Neural progenitor cell (in vitro differentiated cells): ENCODE measurements at regions not wholly inside any gene's neighbourhood (a gene's known extent, or its start where the extent isn't known, plus 50 kb on each side); places are given as distances from the start of the nearest gene placed in this dataset.
"Not testable (repeated sequence)": the region's sequence is repeated elsewhere in the genome, so short reads cannot be mapped to it uniquely, and the experiment has no call there.

Experiments used
- DNase-seq: peaks from one replicate; pipeline ENCODE4 v3.0.0-alpha.2; 2016; ENCODE audit warnings: low spot score
- H2AFZ ChIP-seq: fragments of 200-600 bp; sonication (generic); replicated peaks from 2 replicates; pipeline ENCODE4 v1.6.1; 2016; ENCODE audit warnings: antibody characterized with exemption
- H3F3A ChIP-seq: fragments of 200-600 bp; sonication (generic); 2 replicates; pipeline ENCODE4 v1.6.1; 2016; ENCODE audit warnings: antibody characterized with exemption, low read depth
- H3K27ac ChIP-seq: fragments of 200-600 bp; sonication (generic); 2 replicates; pipeline ENCODE4 v1.5.1; 2016; ENCODE audit warnings: mild to moderate bottlenecking
- H3K27me3 ChIP-seq: fragments of 200-600 bp; sonication (generic); 2 replicates; pipeline ENCODE4 v1.6.1; 2016; ENCODE audit warnings: mild to moderate bottlenecking, moderate library complexity
- H3K36me3 ChIP-seq: fragments of 200-600 bp; sonication (generic); 2 replicates; pipeline ENCODE4 v1.5.1; 2016
- H3K4me1 ChIP-seq: fragments of 200-600 bp; sonication (generic); 2 replicates; pipeline ENCODE4 v1.6.1; 2016; ENCODE audit warnings: mixed run types
- H3K4me2 ChIP-seq: fragments of 200-600 bp; sonication (generic); 2 replicates; pipeline ENCODE4 v1.6.1; 2016
- H3K4me3 ChIP-seq: fragments of 200-600 bp; sonication (generic); 2 replicates; pipeline ENCODE4 v1.5.1; 2016
- H3K79me2 ChIP-seq: fragments of 200-600 bp; sonication (generic); 2 replicates; pipeline ENCODE4 v1.6.1; 2016; ENCODE audit warnings: low read depth
- H3K9ac ChIP-seq: fragments of 200-600 bp; sonication (generic); 2 replicates; pipeline ENCODE4 v1.6.1; 2016
- H3K9me3 ChIP-seq: fragments of 200-600 bp; sonication (generic); 2 replicates; pipeline ENCODE4 v1.5.1; 2016; ENCODE audit warnings: low read depth
- H4K20me1 ChIP-seq: fragments of 200-600 bp; sonication (generic); 2 replicates; pipeline ENCODE4 v1.6.1; 2016; ENCODE audit warnings: low read depth
- H3K27ac Mint-ChIP-seq: 3 replicates; pipeline ENCODE4 v1.8.0; 2021; ENCODE audit warnings: mixed read lengths
- H3K27me3 Mint-ChIP-seq: 2 replicates; pipeline ENCODE4 v1.8.0; 2022; ENCODE audit warnings: low read depth, mild to moderate bottlenecking, inconsistent platforms, moderate library complexity, mixed read lengths; ENCODE audit not compliant: insufficient read depth
- H3K36me3 Mint-ChIP-seq: 3 replicates; pipeline ENCODE4 v1.8.0; 2021; ENCODE audit warnings: mixed read lengths
- H3K4me1 Mint-ChIP-seq: 3 replicates; pipeline ENCODE4 v1.8.0; 2021; ENCODE audit warnings: mixed read lengths
- H3K4me3 Mint-ChIP-seq: 3 replicates; pipeline ENCODE4 v1.8.0; 2021; ENCODE audit warnings: mild to moderate bottlenecking, moderate library complexity, mixed read lengths
- H3K9me3 Mint-ChIP-seq: 3 replicates; pipeline ENCODE4 v1.8.0; 2020; ENCODE audit warnings: mixed read lengths
- CTCF ChIP-seq: fragments of 200-600 bp; sonication (generic); IDR thresholded peaks from 2 replicates; pipeline ENCODE4 v1.5.1; 2017; ENCODE audit warnings: antibody characterized with exemption, mild to moderate bottlenecking
- EZH2 ChIP-seq: fragments of 200-600 bp; sonication (generic); IDR thresholded peaks from 2 replicates; pipeline ENCODE4 v1.6.1; 2017; ENCODE audit warnings: antibody characterized with exemption, mild to moderate bottlenecking, moderate library complexity
- EZH2phosphoT487 ChIP-seq: fragments of 200-600 bp; sonication (generic); IDR thresholded peaks from 2 replicates; pipeline ENCODE4 v1.6.1; 2017; ENCODE audit warnings: antibody characterized with exemption

- Histone ChIP-seq H3K27ac (no peak overlapping the region), H3K4me1 (no peaks in the 10 kb centered on the region), H3K36me3 (no peaks in the 10 kb centered on the region), H3K9me3 (no peaks in the 10 kb centered on the region), H3K27me3 (no peaks in the 10 kb centered on the region), H2AFZ (no peak overlapping the region), H3K9ac (no peak overlapping the region), H3K4me2 (no peak overlapping the region), H3K4me3 (no peak overlapping the region), H4K20me1 (no peaks in the 10 kb centered on the region), H3K79me2 (no peaks in the 10 kb centered on the region), H3F3A (no peaks in the 10 kb centered on the region)
- H3K27me3 Mint-ChIP-seq, result no peaks in the 10 kb centered on the region
- no peak for DNase-seq
- no peak overlapping the region for H3K4me3 Mint-ChIP-seq
- H3K36me3 Mint-ChIP-seq, result no peaks in the 10 kb centered on the region
- no peak overlapping the region for H3K27ac Mint-ChIP-seq
- H3K9me3 Mint-ChIP-seq, result no peaks in the 10 kb centered on the region
- H3K4me1 Mint-ChIP-seq, result no peaks in the 10 kb centered on the region
- TF ChIP-seq EZH2phosphoT487, result no peak
- no peak for TF ChIP-seq CTCF
- no peak for TF ChIP-seq EZH2
Measured at GRCh38 chr20:7792150-7792869, 147.9 kb downstream of the HAO1 start.

- H3K4me1 Mint-ChIP-seq, result no peaks in the 10 kb centered on the region
- no peak for TF ChIP-seq EZH2
- TF ChIP-seq CTCF, result no peak
- no peak for TF ChIP-seq EZH2phosphoT487
- Histone ChIP-seq H4K20me1 (no peaks in the 10 kb centered on the region), H3K9ac (no peak overlapping the region), H3K9me3 (no peaks in the 10 kb centered on the region), H3K4me2 (no peak overlapping the region), H2AFZ (no peak overlapping the region), H3K79me2 (no peaks in the 10 kb centered on the region), H3F3A (no peaks in the 10 kb centered on the region), H3K27ac (no peak overlapping the region), H3K27me3 (no peaks in the 10 kb centered on the region), H3K4me1 (no peaks in the 10 kb centered on the region), H3K4me3 (no peak overlapping the region), H3K36me3 (no peaks in the 10 kb centered on the region)
- H3K4me3 Mint-ChIP-seq, result no peak overlapping the region
- peaks cover 3% of the 10 kb centered on the region for H3K9me3 Mint-ChIP-seq
- H3K27ac Mint-ChIP-seq, result no peak overlapping the region
- DNase-seq, result no peak
- no peaks in the 10 kb centered on the region for H3K36me3 Mint-ChIP-seq
- H3K27me3 Mint-ChIP-seq, result peaks cover 4% of the 10 kb centered on the region
Measured at GRCh38 chr20:7798176-7798575, 142.1 kb downstream of the HAO1 start.

- no peaks in the 10 kb centered on the region for H4K20me1 ChIP-seq
- no peaks in the 10 kb centered on the region for H3K4me1 Mint-ChIP-seq
- H3K27ac ChIP-seq, result no peak overlapping the region
- H3K27me3 Mint-ChIP-seq, result peaks cover 4% of the 10 kb centered on the region
- H3K4me3 Mint-ChIP-seq, result no peak overlapping the region
- no peaks in the 10 kb centered on the region for H3K79me2 ChIP-seq
- no peak overlapping the region for H3K4me2 ChIP-seq
- DNase-seq, result no peak
- H3K27ac Mint-ChIP-seq, result no peak overlapping the region
- H2AFZ ChIP-seq, result no peak overlapping the region
- no peak overlapping the region for H3K4me3 ChIP-seq
- H3K4me1 ChIP-seq, result no peaks in the 10 kb centered on the region
- H3K9me3 ChIP-seq, result no peaks in the 10 kb centered on the region
- no peaks in the 10 kb centered on the region for H3K36me3 ChIP-seq
- TF ChIP-seq EZH2phosphoT487 (no peak), CTCF (no peak), EZH2 (no peak)
- H3K36me3 Mint-ChIP-seq, result no peaks in the 10 kb centered on the region
- no peaks in the 10 kb centered on the region for H3K27me3 ChIP-seq
- no peak overlapping the region for H3K9ac ChIP-seq
- peaks cover 3% of the 10 kb centered on the region for H3K9me3 Mint-ChIP-seq
- no peaks in the 10 kb centered on the region for H3F3A ChIP-seq
Measured at GRCh38 chr20:7799862-7800261, 140.4 kb downstream of the HAO1 start.

GRCh38 chr20:7803411-7804151 is 136.7 kb downstream of the HAO1 start:
- not testable (repeated sequence) for H3K9ac ChIP-seq, H2AFZ ChIP-seq, H3F3A ChIP-seq, H3K9me3 Mint-ChIP-seq, H3K4me3 Mint-ChIP-seq, H3K4me3 ChIP-seq, H3K27me3 Mint-ChIP-seq, H3K27ac Mint-ChIP-seq, H3K79me2 ChIP-seq, H3K27me3 ChIP-seq, H3K4me1 Mint-ChIP-seq, H4K20me1 ChIP-seq, H3K36me3 ChIP-seq, H3K4me2 ChIP-seq, H3K4me1 ChIP-seq, H3K36me3 Mint-ChIP-seq, H3K27ac ChIP-seq, DNase-seq, H3K9me3 ChIP-seq
